ENCODE measurements at regions not wholly inside any gene's neighbourhood (a gene's known extent, or its start where the extent isn't known, plus 50 kb on each side); places are given as distances from the start of the nearest gene placed in this dataset.

DNA sequence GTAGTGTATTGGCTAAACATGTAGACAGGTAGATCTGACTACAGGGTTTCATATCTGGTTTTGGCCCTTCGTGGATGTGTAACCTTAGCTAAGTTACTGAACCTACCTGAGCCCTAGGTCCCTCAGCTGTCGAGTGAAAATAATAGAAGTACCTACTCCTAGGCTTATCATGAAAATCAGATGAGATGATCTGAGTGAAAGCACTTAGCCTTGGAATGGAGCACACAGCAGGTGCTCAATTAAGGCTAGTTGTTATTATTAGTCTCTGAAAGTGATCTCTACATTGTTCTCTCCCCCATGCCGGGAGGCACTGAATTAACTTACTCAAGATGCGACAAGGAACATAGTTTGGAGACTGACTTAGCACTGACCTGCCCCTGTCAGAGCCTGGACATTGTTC lies 174.7 kb upstream of the ZNF217 start:
- TF ChIP-seq, protein P1, sequence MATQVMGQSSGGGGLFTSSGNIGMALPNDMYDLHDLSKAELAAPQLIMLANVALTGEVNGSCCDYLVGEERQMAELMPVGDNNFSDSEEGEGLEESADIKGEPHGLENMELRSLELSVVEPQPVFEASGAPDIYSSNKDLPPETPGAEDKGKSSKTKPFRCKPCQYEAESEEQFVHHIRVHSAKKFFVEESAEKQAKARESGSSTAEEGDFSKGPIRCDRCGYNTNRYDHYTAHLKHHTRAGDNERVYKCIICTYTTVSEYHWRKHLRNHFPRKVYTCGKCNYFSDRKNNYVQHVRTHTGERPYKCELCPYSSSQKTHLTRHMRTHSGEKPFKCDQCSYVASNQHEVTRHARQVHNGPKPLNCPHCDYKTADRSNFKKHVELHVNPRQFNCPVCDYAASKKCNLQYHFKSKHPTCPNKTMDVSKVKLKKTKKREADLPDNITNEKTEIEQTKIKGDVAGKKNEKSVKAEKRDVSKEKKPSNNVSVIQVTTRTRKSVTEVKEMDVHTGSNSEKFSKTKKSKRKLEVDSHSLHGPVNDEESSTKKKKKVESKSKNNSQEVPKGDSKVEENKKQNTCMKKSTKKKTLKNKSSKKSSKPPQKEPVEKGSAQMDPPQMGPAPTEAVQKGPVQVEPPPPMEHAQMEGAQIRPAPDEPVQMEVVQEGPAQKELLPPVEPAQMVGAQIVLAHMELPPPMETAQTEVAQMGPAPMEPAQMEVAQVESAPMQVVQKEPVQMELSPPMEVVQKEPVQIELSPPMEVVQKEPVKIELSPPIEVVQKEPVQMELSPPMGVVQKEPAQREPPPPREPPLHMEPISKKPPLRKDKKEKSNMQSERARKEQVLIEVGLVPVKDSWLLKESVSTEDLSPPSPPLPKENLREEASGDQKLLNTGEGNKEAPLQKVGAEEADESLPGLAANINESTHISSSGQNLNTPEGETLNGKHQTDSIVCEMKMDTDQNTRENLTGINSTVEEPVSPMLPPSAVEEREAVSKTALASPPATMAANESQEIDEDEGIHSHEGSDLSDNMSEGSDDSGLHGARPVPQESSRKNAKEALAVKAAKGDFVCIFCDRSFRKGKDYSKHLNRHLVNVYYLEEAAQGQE (IDR thresholded peaks at IDR 0.05; ENCODE audit: low read depth), result no peak
- TF ChIP-seq ZBTB7A (IDR thresholded peaks at IDR 0.05; ENCODE audit: low read depth), result no peak
- TF ChIP-seq EP300 (IDR thresholded peaks at IDR 0.05; ENCODE audit: borderline replicate concordance), result no peak
- TF ChIP-seq EGR1 (IDR thresholded peaks at IDR 0.05), result no peak
- no peak for TF ChIP-seq RAD21 (IDR thresholded peaks at IDR 0.05; ENCODE audit: low read depth)
- TF ChIP-seq TAF1 (IDR thresholded peaks at IDR 0.05; ENCODE audit: low read depth), result no peak
- no peak for TF ChIP-seq YY1 (IDR thresholded peaks at IDR 0.05; ENCODE audit: low read depth)
- no peak for TF ChIP-seq TCF12 (IDR thresholded peaks at IDR 0.05; ENCODE audit: low read depth)
- TF ChIP-seq TEAD4 (IDR thresholded peaks at IDR 0.05), result no peak
- TF ChIP-seq, protein P2, sequence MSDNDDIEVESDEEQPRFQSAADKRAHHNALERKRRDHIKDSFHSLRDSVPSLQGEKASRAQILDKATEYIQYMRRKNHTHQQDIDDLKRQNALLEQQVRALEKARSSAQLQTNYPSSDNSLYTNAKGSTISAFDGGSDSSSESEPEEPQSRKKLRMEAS (IDR thresholded peaks at IDR 0.05), result no peak
- no peak for TF ChIP-seq CREB1 (IDR thresholded peaks at IDR 0.05; ENCODE audit: low read depth)
- TF ChIP-seq, protein P3, sequence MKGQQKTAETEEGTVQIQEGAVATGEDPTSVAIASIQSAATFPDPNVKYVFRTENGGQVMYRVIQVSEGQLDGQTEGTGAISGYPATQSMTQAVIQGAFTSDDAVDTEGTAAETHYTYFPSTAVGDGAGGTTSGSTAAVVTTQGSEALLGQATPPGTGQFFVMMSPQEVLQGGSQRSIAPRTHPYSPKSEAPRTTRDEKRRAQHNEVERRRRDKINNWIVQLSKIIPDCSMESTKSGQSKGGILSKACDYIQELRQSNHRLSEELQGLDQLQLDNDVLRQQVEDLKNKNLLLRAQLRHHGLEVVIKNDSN (IDR thresholded peaks at IDR 0.05), result no peak
- no peak for TF ChIP-seq FOXM1 (IDR thresholded peaks at IDR 0.05; ENCODE audit: borderline replicate concordance, low read depth)

Measured in Ishikawa (cell line).